ENCODE measurements at regions not wholly inside any gene's neighbourhood (a gene's known extent, or its start where the extent isn't known, plus 50 kb on each side); places are given as distances from the start of the nearest gene placed in this dataset.
"Not testable (repeated sequence)": the region's sequence is repeated elsewhere in the genome, so short reads cannot be mapped to it uniquely, and the experiment has no call there.

GRCh38 chr1:242613266-242613815, 88.8 kb upstream of the PLD5 start:
- no peak for DNase-seq

GRCh38 chr1:242610209-242610608, 85.7 kb upstream of the PLD5 start:
- DNase-seq = no peak

- no peak for DNase-seq
Measured at GRCh38 chr1:242605521-242605920, 81.0 kb upstream of the PLD5 start.

- DNase-seq = no peak
Measured at GRCh38 chr1:242602001-242602400, 77.5 kb upstream of the PLD5 start.

GRCh38 chr1:242593756-242594155, 69.3 kb upstream of the PLD5 start:
- DNase-seq = not testable (repeated sequence)

- DNase-seq = no peak
Measured at GRCh38 chr1:242586360-242586680, 61.8 kb upstream of the PLD5 start.

GRCh38 chr1:242585616-242586359, 61.3 kb upstream of the PLD5 start:
- no peak for DNase-seq

- DNase-seq = no peak
Measured at GRCh38 chr1:242582669-242583068, 58.2 kb upstream of the PLD5 start.

- DNase-seq = no peak
Measured at GRCh38 chr1:242579528-242580235, 55.2 kb upstream of the PLD5 start.

Measured in T-helper 1 cell (primary cell).